B cell (primary cell): ENCODE measurements at regions not wholly inside any gene's neighbourhood (a gene's known extent, or its start where the extent isn't known, plus 50 kb on each side); places are given as distances from the start of the nearest gene placed in this dataset.

Experiments
- ATAC-seq: fragments of 200-7000 bp; cut with Tn5 transposase; one replicate; pipeline ENCODE4 v1.10.0; 2021; ENCODE audit warnings: low read depth, mild to moderate bottlenecking, moderate number of reproducible peaks, moderate library complexity
- CTCF ChIA-PET: fragments of 350-600 bp; sonication (Branson Sonifier 250); formaldehyde crosslinking; loops from one replicate; lab custom pipeline; 2021; ENCODE audit warnings: antibody characterized with exemption, inconsistent platforms; lab: Charles Lee
- POLR2A ChIA-PET: fragments of 350-600 bp; sonication (Branson Sonifier 250); formaldehyde crosslinking; loops from one replicate; lab custom pipeline; 2021; ENCODE audit warnings: antibody characterized with exemption; lab: Charles Lee
- DNase-seq: peaks from one replicate; pipeline ENCODE4 v3.0.0; 2013
- H2AFZ ChIP-seq: 2 replicates; pipeline ENCODE4 v1.6.1; 2012; ENCODE audit warnings: mild to moderate bottlenecking, low read depth, low read length; ENCODE audit not compliant: insufficient read depth, poor library complexity, severe bottlenecking
- H3K27ac ChIP-seq, 2 donors: 1 replicate in 1 of 2; 2 replicates in 1 of 2; pipeline ENCODE4 v1.5.1; 2012 to 2013; ENCODE audit warnings: low read length in 2 of 2, mild to moderate bottlenecking in 2 of 2, moderate library complexity in 1 of 2
- H3K27me3 ChIP-seq, 4 experiments: fragments of 200-600 bp in 1 of 4; sonication (generic) in 1 of 4; replicated peaks in 1 of 4; 1 replicate in 2 of 4; 2 replicates in 2 of 4; pipeline versions ENCODE4 v1.6.1 to v1.7.0; 2013 to 2016; ENCODE audit warnings: low read length in 3 of 4, mild to moderate bottlenecking in 2 of 4, mixed read lengths in 1 of 4, moderate library complexity in 1 of 4; ENCODE audit not compliant: insufficient read depth in 4 of 4, control insufficient read depth in 3 of 4; ENCODE audit errors: control extremely low read depth in 1 of 4
- H3K36me3 ChIP-seq, 2 experiments: replicated peaks in 1 of 2; 1 replicate in 1 of 2; 2 replicates in 1 of 2; pipeline versions ENCODE4 v1.6.1 to v1.7.1; 2013; ENCODE audit warnings: low read length in 1 of 2; ENCODE audit not compliant: insufficient read depth in 2 of 2, control insufficient read depth in 1 of 2; ENCODE audit errors: control extremely low read depth in 1 of 2, extremely low read depth in 1 of 2
- H3K4me1 ChIP-seq, 2 donors: fragments of 200-600 bp in 1 of 2; sonication (generic) in 1 of 2; 1 replicate in 1 of 2; 2 replicates in 1 of 2; pipeline versions ENCODE4 v1.5.1 to v1.6.1; 2013 to 2017; ENCODE audit warnings: low read length in 2 of 2; ENCODE audit not compliant: control insufficient read depth in 2 of 2, insufficient read depth in 2 of 2
- H3K4me2 ChIP-seq: replicated peaks from 2 replicates; pipeline ENCODE3; 2012; ENCODE audit warnings: mild to moderate bottlenecking, low read depth, low read length; ENCODE audit not compliant: poor library complexity, severe bottlenecking
- H3K4me3 ChIP-seq, 5 experiments: fragments of 200-600 bp in 1 of 5; sonication (generic) in 1 of 5; 1 replicate in 3 of 5; 2 replicates in 2 of 5; pipeline versions ENCODE4 v1.5.1 to v1.7.0; 2011 to 2016; ENCODE audit warnings: low read length in 4 of 5, mild to moderate bottlenecking in 4 of 5, low read depth in 2 of 5, control low read depth in 1 of 5, moderate library complexity in 1 of 5; ENCODE audit not compliant: insufficient read depth in 1 of 5; ENCODE audit errors: control extremely low read depth in 1 of 5, extremely low read depth in 1 of 5
- H3K79me2 ChIP-seq: fragments of 200-600 bp; sonication (generic); one replicate; pipeline ENCODE4 v1.6.0; 2016; ENCODE audit warnings: low read length; ENCODE audit not compliant: control insufficient read depth, insufficient read depth
- H3K9ac ChIP-seq: fragments of 200-600 bp; sonication (generic); 2 replicates; pipeline ENCODE4 v1.6.1; 2017; ENCODE audit warnings: mild to moderate bottlenecking, low read length, moderate library complexity
- H3K9me3 ChIP-seq, 3 donors: one replicate each; pipeline versions ENCODE4 v1.6.1 to v1.7.1; 2013; ENCODE audit warnings: low read length in 2 of 3; ENCODE audit not compliant: control insufficient read depth in 2 of 3, insufficient read depth in 1 of 3; ENCODE audit errors: control extremely low read depth in 1 of 3
- H4K20me1 ChIP-seq: 2 replicates; pipeline ENCODE4 v1.6.0; 2012; ENCODE audit warnings: mild to moderate bottlenecking, low read length; ENCODE audit not compliant: insufficient read depth, control insufficient read depth, poor library complexity, severe bottlenecking
- H3K27ac Mint-ChIP-seq: one replicate; pipeline ENCODE4 v1.8.0; 2021; ENCODE audit warnings: mixed read lengths
- H3K27me3 Mint-ChIP-seq: one replicate; pipeline ENCODE4 v1.8.0; 2021; ENCODE audit warnings: mixed read lengths
- H3K4me1 Mint-ChIP-seq: one replicate; pipeline ENCODE4 v1.8.0; 2021; ENCODE audit warnings: mixed read lengths
- H3K4me3 Mint-ChIP-seq: one replicate; pipeline ENCODE4 v1.8.0; 2021; ENCODE audit warnings: mixed read lengths
- H3K9me3 Mint-ChIP-seq: one replicate; pipeline ENCODE4 v1.8.0; 2022; ENCODE audit warnings: mixed read lengths; ENCODE audit not compliant: insufficient read depth
- EZH2 ChIP-seq: IDR thresholded peaks from 2 replicates; pipeline ENCODE4 v1.6.1; 2012; ENCODE audit warnings: borderline replicate concordance, low read depth, mild to moderate bottlenecking, moderate library complexity, low read length; ENCODE audit not compliant: insufficient read depth, poor library complexity, severe bottlenecking
- WGBS: methylation state at CpG from one replicate; pipeline ENCODE4 v1.1.5; 2013; ENCODE audit warnings: missing lambda C conversion rate; ENCODE audit not compliant: insufficient coverage; 5-methylcytosine and 5-hydroxymethylcytosine counted together
- intact Hi-C: fragments of 100-400 bp; cut with micrococcal nuclease; formaldehyde crosslinking; loops from one replicate; pipeline ENCODE4 v1.10.0; 2022
- TF ChIP-seq, protein P1 (sequence below): fragments of 200-600 bp; IDR thresholded peaks from one replicate; pipeline ENCODE4 v1.8.0; 2022; ENCODE audit warnings: antibody characterized with exemption, mild to moderate bottlenecking

- H3K4me1 ChIP-seq = no peaks in the 10 kb centered on the region
- no CpG with 5 or more reads among the region's 2 CpGs for WGBS
- DNase-seq (no peak), ATAC-seq (no peak)
- peaks cover 0 to 2% (median 0%) of the 10 kb centered on the region in 4 experiments for H3K27me3 ChIP-seq
- no peak overlapping the region for H3K27ac Mint-ChIP-seq
- ChIA-PET POLR2A (no interaction called here), CTCF (no interaction called here)
- H2AFZ ChIP-seq = no peak overlapping the region
- no peak overlapping the region for H3K4me3 Mint-ChIP-seq
- peaks cover 5% of the 10 kb centered on the region for H3K27me3 Mint-ChIP-seq
- TF ChIP-seq, protein P1, sequence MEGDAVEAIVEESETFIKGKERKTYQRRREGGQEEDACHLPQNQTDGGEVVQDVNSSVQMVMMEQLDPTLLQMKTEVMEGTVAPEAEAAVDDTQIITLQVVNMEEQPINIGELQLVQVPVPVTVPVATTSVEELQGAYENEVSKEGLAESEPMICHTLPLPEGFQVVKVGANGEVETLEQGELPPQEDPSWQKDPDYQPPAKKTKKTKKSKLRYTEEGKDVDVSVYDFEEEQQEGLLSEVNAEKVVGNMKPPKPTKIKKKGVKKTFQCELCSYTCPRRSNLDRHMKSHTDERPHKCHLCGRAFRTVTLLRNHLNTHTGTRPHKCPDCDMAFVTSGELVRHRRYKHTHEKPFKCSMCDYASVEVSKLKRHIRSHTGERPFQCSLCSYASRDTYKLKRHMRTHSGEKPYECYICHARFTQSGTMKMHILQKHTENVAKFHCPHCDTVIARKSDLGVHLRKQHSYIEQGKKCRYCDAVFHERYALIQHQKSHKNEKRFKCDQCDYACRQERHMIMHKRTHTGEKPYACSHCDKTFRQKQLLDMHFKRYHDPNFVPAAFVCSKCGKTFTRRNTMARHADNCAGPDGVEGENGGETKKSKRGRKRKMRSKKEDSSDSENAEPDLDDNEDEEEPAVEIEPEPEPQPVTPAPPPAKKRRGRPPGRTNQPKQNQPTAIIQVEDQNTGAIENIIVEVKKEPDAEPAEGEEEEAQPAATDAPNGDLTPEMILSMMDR = no peak
- TF ChIP-seq EZH2 = no peak
- H3K4me3 ChIP-seq = no peak overlapping the region
- no peaks in the 10 kb centered on the region for H4K20me1 ChIP-seq
- no peak overlapping the region for H3K27ac ChIP-seq
- intact Hi-C loops = no loop called here
- H3K4me1 Mint-ChIP-seq = no peaks in the 10 kb centered on the region
- H3K36me3 ChIP-seq = no peaks in the 10 kb centered on the region
- no peaks in the 10 kb centered on the region for H3K79me2 ChIP-seq
- H3K9me3 ChIP-seq = no peaks in the 10 kb centered on the region
- H3K9me3 Mint-ChIP-seq = no peaks in the 10 kb centered on the region
- H3K4me2 ChIP-seq = no peak overlapping the region
- H3K9ac ChIP-seq = no peak overlapping the region
Measured at GRCh38 chr1:208688656-208689315, 444.6 kb upstream of the PLXNA2 start.

GRCh38 chr1:208691012-208691411, 446.8 kb upstream of the PLXNA2 start:
- peaks cover 0 to 2% (median 0%) of the 10 kb centered on the region in 4 experiments for H3K27me3 ChIP-seq
- no peaks in the 10 kb centered on the region for H3K4me1 ChIP-seq
- no peaks in the 10 kb centered on the region for H3K36me3 ChIP-seq
- DNase-seq (no peak), ATAC-seq (no peak)
- no peaks in the 10 kb centered on the region for H3K79me2 ChIP-seq
- WGBS = 100% methylated on average over 1 of the region's 3 CpGs
- no peaks in the 10 kb centered on the region for H3K9me3 ChIP-seq
- H3K4me3 ChIP-seq = no peak overlapping the region
- no peak overlapping the region for H2AFZ ChIP-seq
- H3K27ac Mint-ChIP-seq = no peak overlapping the region
- H4K20me1 ChIP-seq = no peaks in the 10 kb centered on the region
- ChIA-PET POLR2A (no interaction called here), CTCF (no interaction called here)
- H3K27ac ChIP-seq = no peak overlapping the region
- H3K4me3 Mint-ChIP-seq = no peak overlapping the region
- H3K4me2 ChIP-seq = no peak overlapping the region
- H3K9ac ChIP-seq = no peak overlapping the region
- peaks cover 5% of the 10 kb centered on the region for H3K27me3 Mint-ChIP-seq
- no peaks in the 10 kb centered on the region for H3K9me3 Mint-ChIP-seq
- H3K4me1 Mint-ChIP-seq = no peaks in the 10 kb centered on the region
- no peak for TF ChIP-seq EZH2
- TF ChIP-seq, protein P1 = no peak
- intact Hi-C loops = no loop called here
